GOT3 (cell line): ENCODE measurements at regions not wholly inside any gene's neighbourhood (a gene's known extent, or its start where the extent isn't known, plus 50 kb on each side); places are given as distances from the start of the nearest gene placed in this dataset.

ENCODE experiments used
- DNase-seq: peaks from one replicate; lab custom pipeline; 2025; ENCODE audit warnings: mixed read lengths; lab: John Stamatoyannopoulos, UW

GRCh38 chr6:25012657-25013056 is 76.9 kb upstream of the RIPOR2 start:
- no peak for DNase-seq

DNA sequence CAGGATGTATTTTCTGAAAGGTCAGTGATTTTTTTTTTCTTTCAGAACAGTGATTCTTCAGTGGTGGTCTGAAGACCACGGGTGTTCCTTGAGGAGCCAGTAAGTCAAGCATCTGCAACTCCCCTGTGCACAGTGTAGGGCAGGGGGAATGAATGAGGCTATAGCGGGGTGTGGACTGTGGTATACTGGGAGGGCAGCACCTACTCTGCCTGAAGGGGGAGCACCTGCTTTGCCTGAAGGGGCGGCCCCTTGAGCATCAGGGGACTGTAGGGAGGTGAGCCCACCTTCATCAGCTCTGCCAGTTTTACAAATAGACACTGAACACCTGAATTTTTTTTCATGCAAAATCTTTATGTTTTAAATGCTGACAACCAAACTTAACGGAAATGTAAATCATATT is 77.5 kb upstream of the RIPOR2 start:
- no peak for DNase-seq

DNA sequence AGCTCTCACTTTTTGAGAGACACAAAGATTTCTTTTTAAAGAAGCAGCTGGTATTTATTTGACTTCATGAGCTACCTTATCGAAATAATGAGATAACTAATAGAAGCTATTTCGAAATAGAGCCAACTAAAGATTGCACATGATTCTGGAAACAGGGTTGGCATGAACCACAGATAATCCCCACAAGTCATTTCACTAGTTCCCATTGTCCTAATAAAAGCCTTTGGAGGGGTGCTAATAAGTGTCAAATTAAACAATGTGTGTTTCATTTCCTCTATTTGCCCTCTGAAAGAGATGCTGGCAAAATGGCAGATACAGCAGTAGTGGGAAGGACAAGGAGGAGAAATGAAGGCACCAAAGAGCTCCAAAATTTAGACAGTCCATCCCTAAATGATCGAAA is 78.6 kb upstream of the RIPOR2 start:
- DNase-seq, result no peak

- no peak for DNase-seq
Measured at GRCh38 chr6:25014791-25015560, 79.2 kb upstream of the RIPOR2 start.

- no peak for DNase-seq
Measured at GRCh38 chr6:25016014-25016720, 80.4 kb upstream of the RIPOR2 start.

- DNase-seq, result no peak
Measured at GRCh38 chr6:25017486-25017885, 81.7 kb upstream of the RIPOR2 start.

DNA sequence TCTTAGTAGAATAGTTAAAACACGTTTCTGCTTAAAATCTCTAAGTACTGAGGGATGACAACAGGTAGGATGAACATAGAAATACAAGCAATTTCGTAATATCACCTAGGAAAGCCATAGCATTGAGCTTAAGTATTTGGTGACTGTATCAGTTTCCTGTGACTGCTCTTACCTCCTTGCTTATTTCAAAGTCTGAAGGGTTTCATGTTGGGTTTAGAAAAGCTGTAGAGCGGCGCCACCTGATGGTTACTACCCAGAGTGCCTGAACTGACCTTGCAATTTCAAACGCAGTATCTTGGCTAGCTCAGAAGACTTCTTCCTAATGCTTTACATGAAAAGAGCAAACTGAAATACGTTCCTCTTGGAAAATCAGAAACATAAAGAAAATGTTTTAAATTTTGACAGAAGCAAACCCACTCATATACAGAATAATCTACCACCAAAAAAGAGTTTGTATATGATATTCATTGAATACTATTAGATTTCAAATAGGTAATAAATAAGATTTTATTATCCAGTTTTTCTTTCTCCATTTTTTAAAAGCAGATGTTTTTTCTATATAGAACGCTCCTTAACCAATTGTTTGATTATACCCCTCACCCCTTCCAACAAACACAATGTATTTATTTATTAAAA is 82.3 kb upstream of the RIPOR2 start:
- DNase-seq, result no peak

GRCh38 chr6:25018568-25018954 is 82.8 kb upstream of the RIPOR2 start:
- DNase-seq, result no peak

- no peak for DNase-seq
Measured at GRCh38 chr6:25022140-25022553, 86.4 kb upstream of the RIPOR2 start.

DNA sequence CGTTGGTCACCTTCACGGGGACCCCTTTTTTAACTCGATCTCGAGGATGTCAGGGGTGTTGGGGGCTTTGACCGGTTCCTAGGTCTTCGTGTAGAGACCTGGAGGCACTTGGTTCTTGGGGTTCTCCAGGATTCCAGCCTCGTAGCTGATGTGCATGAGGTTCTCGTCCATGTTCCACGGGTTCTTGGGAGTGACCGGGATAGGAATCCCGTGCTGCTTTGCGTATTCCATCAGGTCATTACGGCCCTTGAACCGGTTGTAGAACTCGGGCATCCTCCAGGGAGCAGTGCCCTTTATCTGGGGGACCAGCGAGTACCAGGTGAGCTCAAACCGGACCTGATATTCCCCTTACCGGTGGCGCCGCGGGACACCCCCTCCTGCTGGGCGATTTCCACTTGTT is 88.0 kb upstream of the RIPOR2 start:
- no peak for DNase-seq

DNA sequence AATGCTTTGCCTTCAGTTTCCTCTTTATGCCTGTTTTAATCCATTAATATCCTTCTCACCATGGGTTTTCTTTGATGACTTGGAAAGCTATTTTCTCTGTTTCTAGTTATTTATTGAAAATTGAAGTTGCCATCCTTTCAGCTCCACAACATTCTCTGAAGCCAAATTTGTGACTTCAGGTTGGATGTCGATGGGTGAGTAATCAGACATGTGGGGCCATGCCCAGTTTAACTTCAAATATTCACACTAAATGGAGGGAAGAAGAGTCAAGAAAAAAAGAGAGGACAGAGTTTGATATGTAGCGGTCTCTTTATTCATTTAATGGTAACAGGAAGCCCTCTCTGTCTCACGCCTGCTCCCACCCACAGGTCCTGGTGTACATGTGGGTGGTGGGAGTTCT is 89.1 kb upstream of the RIPOR2 start:
- DNase-seq, result no peak

- DNase-seq, result no peak
Measured at GRCh38 chr6:25025248-25025918, 89.6 kb upstream of the RIPOR2 start.

GRCh38 chr6:25025919-25026301 is 90.2 kb upstream of the RIPOR2 start:
- DNase-seq, result no peak

DNA sequence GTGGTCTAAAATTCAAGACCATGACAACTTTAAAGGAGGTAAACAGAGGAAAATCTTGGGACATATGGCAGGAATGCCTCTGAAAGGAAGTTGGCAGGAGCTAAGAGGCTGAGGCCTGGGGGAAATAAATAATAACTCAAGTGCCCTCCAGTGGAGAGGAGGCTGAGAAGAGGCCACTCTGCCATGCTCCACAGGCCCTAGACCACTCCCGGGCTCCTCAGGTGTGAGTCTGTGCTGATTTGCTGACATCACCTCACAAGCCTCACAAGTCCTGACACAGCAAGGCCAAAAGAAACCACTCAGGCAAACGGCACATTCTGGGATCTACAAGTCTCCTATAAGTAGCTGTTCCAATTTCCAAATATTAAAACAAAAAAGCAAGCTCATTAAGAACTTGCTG is 91.0 kb upstream of the RIPOR2 start:
- DNase-seq, result no peak

GRCh38 chr6:25027221-25027916 is 91.6 kb upstream of the RIPOR2 start:
- no peak for DNase-seq

DNA sequence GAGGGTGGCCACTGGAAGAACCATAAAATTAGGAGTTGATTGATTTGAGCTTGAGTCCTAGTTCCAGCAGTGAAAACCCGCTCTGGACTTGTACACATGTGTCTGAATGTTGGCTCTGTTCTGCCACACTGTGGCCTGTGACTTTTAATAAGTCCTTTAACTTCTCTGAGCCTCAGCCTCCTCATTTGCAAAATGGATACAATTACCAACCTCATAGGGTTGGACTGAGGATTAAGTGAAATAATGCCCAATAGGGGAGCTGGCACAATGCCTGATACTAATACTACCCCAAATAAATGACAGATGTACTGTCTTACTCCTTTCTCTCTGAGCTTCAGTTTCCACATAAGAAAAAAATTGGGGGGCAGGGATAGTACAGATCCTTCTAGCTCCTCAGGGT is 92.6 kb upstream of the RIPOR2 start:
- DNase-seq, result no peak

GRCh38 chr6:25032934-25033333 is 97.2 kb upstream of the RIPOR2 start:
- DNase-seq, result no peak

DNA sequence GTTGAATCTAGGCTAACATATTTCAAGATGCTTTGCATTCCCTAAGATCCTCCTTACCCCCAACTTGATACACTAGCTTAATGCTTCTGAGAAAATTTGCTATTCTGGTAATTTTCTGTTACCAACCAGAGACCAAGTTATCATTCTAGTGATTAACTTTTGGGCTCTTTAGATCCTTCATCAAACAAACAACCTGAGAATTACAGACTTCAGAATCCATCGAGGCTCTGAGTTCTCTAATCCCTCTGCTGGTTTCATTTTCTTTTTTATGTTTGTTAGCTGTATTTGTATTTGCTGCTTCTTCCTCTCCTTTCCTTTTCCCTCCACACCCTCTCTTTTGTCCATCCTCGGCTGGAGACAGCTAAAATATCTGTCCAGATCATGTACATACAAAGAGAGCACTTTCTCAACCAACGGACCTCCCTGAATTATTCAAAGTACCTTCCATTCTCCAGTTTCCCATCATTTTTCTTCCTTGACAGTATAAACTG is 98.7 kb upstream of the RIPOR2 start:
- DNase-seq, result no peak

DNA sequence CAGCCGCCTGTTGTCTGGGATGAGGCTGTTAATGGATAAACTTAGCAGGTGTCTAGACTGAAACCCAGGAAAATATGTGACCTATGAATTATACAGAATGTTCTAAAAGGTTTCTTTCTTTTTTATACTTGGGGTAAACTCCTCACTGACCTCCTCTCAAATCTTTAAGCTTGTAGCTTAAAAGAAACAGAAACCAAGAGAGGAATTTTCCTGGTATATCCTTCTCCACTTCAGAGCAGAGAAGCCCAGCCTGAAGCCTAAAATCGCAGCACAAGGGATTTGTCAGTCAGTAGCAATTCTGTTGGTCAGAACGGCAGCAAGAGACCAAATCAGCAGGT is 99.4 kb upstream of the RIPOR2 start:
- no peak for DNase-seq

DNA sequence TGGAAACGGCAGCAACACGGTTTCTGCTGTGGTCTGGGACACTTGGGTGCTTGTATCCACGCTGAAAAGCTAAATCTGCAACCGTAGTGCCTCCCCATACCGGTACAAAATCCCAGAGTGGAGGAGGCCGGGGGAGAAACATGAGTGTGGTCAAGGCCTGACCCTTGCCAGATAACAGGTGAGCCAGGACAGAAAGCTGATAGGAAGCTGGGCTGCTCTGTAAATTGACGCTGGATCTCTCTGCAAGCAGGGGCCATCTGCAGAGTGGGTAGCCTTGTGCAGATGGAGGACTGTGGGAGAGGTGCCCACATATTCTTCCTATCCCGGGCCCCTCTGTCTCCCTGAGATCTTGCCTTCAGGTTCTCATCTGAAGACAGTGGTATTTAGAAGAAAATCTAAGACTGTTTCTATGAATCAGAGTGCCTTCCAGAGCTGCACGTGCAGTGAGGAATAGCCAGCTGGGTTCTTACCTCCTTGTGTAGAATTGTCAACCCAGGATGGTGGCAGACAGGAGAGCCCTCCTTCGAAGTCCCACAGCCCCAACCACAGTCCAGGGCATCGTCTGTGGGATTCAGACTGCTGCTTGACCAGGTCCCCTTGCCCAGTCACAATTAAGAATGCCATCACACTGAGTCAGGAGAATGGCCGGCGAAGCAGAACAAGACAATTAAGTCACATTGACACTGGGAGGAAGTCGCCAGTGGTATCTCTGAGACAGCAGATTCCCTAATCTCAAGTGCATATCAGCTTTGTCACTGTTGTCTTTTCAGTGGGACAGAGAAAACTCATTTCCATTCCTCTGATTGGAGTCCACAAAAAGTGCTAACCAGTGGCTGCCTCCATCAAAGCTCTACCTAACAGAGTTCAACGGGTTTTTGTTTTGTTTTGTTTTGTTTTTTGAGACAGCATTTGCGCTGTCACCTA is 100.0 kb upstream of the RIPOR2 start:
- DNase-seq, result no peak

DNA sequence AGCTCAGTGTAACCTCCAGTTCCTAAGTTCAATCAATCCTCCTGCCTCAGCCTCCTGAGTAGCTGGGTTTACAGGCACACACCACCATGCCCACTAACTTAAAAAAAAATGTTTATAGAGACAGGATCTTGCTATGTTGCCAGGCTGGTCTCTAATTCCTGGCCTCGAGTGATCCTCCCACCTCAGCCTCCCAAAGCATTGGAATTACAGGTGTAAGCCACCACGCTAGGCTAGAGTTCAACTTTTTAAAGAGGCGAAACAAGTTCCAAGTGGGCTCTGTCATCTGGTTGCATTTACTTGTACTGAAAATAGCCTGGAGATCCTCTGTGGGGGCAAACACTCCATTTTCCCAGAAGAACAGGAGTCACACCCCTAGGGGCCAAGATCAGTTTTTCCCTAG is 100.7 kb upstream of the RIPOR2 start:
- DNase-seq, result no peak
